NCI-H2196 (cell line): ENCODE measurements at regions not wholly inside any gene's neighbourhood (a gene's known extent, or its start where the extent isn't known, plus 50 kb on each side); places are given as distances from the start of the nearest gene placed in this dataset.

Experiments
- DNase-seq: peaks from one replicate; lab custom pipeline; 2025; ENCODE audit not compliant: unreplicated experiment; lab: John Stamatoyannopoulos, UW

GRCh38 chr3:73813692-73814292, 189.1 kb upstream of the PDZRN3 start:
- no peak for DNase-seq

- no peak for DNase-seq
Measured at GRCh38 chr3:73813291-73813690, 188.6 kb upstream of the PDZRN3 start.

- DNase-seq, result no peak
Measured at GRCh38 chr3:73812054-73812453, 187.3 kb upstream of the PDZRN3 start.

- no peak for DNase-seq
Measured at GRCh38 chr3:73808862-73809509, 184.2 kb upstream of the PDZRN3 start.

- no peak for DNase-seq
Measured at GRCh38 chr3:73805435-73805834, 180.7 kb upstream of the PDZRN3 start.

GRCh38 chr3:73804204-73804603, 179.5 kb upstream of the PDZRN3 start:
- no peak for DNase-seq

GRCh38 chr3:73801444-73801843, 176.7 kb upstream of the PDZRN3 start:
- DNase-seq, result no peak

GRCh38 chr3:73797311-73797710, 172.6 kb upstream of the PDZRN3 start:
- no peak for DNase-seq

- no peak for DNase-seq
Measured at GRCh38 chr3:73796382-73796781, 171.6 kb upstream of the PDZRN3 start.

- no peak for DNase-seq
Measured at GRCh38 chr3:73791356-73791755, 166.6 kb upstream of the PDZRN3 start.

- no peak for DNase-seq
Measured at GRCh38 chr3:73789825-73790444, 165.2 kb upstream of the PDZRN3 start.

GRCh38 chr3:73787620-73788019, 162.9 kb upstream of the PDZRN3 start:
- no peak for DNase-seq

- DNase-seq, result no peak
Measured at GRCh38 chr3:73786998-73787397, 162.3 kb upstream of the PDZRN3 start.

- DNase-seq, result no peak
Measured at GRCh38 chr3:73786321-73786807, 161.6 kb upstream of the PDZRN3 start.

- DNase-seq, result no peak
Measured at GRCh38 chr3:73784686-73785392, 160.1 kb upstream of the PDZRN3 start.

GRCh38 chr3:73783811-73784210, 159.1 kb upstream of the PDZRN3 start:
- DNase-seq, result no peak

GRCh38 chr3:73781541-73781940, 156.8 kb upstream of the PDZRN3 start:
- DNase-seq, result no peak

- no peak for DNase-seq
Measured at GRCh38 chr3:73774645-73775044, 149.9 kb upstream of the PDZRN3 start.

- DNase-seq, result no peak
Measured at GRCh38 chr3:73773233-73773632, 148.5 kb upstream of the PDZRN3 start.

- DNase-seq, result no peak
Measured at GRCh38 chr3:73772076-73772886, 147.5 kb upstream of the PDZRN3 start.
